Activated CD4-positive, alpha-beta memory T cell treated with anti-CD3 and anti-CD28 coated beads for 36 hours (primary cell): ENCODE measurements at regions not wholly inside any gene's neighbourhood (a gene's known extent, or its start where the extent isn't known, plus 50 kb on each side); places are given as distances from the start of the nearest gene placed in this dataset.

Experiments
- CTCF ChIA-PET: fragments of 350-600 bp; sonication (Branson Sonifier 250); formaldehyde crosslinking; loops from one replicate; lab custom pipeline; 2021; ENCODE audit warnings: antibody characterized with exemption, inconsistent platforms; lab: Charles Lee
- POLR2A ChIA-PET: fragments of 350-600 bp; sonication (Branson Sonifier 250); formaldehyde crosslinking; loops from one replicate; lab custom pipeline; 2021; ENCODE audit warnings: antibody characterized with exemption; lab: Charles Lee
- DNase-seq: peaks from one replicate; pipeline ENCODE4 v3.0.0-alpha.2; 2020
- H3K27ac Mint-ChIP-seq: one replicate; pipeline ENCODE4 v1.8.0; 2021; ENCODE audit warnings: mixed read lengths
- H3K27me3 Mint-ChIP-seq: one replicate; pipeline ENCODE4 v1.8.0; 2021; ENCODE audit warnings: mixed read lengths
- H3K36me3 Mint-ChIP-seq: one replicate; pipeline ENCODE4 v1.8.0; 2021; ENCODE audit warnings: mixed read lengths
- H3K4me1 Mint-ChIP-seq: one replicate; pipeline ENCODE4 v1.8.0; 2021; ENCODE audit warnings: low read depth, mixed read lengths
- H3K4me3 Mint-ChIP-seq: one replicate; pipeline ENCODE4 v1.8.0; 2021; ENCODE audit warnings: mild to moderate bottlenecking, mixed read lengths
- H3K9me3 Mint-ChIP-seq: one replicate; pipeline ENCODE4 v1.8.0; 2021; ENCODE audit warnings: mixed read lengths
- intact Hi-C: fragments of 100-400 bp; cut with micrococcal nuclease; formaldehyde crosslinking; loops from one replicate; pipeline ENCODE4 v1.15.1; 2023

DNA sequence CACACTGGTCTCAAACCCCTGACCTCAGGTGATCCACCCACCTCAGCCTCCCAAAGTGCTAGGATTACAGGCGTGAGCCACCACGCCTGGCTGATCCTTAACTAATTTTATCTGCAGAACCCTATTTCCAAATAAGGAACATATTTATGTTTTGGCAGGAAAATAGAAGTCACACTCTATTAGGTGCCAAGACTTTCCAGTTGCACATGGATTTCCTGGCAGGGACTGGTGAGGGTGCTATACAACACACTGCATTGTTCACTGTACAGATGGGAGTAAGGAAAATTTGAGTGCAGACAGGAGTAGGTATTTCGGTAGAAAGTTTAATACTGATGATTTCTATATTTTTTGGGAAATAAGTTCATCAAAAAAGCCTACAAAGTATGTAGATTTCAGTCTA, 605.3 kb upstream of the B3GALT2 start:
- H3K27me3 Mint-ChIP-seq: no peaks in the 10 kb centered on the region

DNA sequence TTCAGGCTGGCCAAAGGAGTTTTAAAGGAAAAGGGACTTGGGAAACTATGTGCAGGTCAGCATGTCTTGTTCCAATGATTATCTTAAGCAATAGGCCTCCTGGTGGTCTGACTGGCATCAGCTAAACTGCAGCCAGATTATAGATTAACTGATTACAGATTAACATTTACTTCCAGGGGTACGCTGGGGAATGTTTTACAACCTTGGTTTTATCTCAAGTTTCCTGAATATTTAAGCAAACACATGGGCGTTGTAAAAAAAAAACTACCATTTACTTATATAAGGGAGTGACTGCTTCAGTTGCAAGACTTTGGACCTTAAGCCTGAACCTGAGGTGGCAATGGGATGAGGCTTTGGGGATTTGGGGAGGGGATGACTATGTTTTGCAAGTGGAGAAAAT, 600.6 kb upstream of the B3GALT2 start:
- H3K4me3 Mint-ChIP-seq: no peak overlapping the region
- H3K27ac Mint-ChIP-seq: no peak overlapping the region
- intact Hi-C loops: no loop called here
- H3K9me3 Mint-ChIP-seq: no peaks in the 10 kb centered on the region
- DNase-seq: no peak
- H3K4me1 Mint-ChIP-seq: peaks cover 3% of the 10 kb centered on the region
- H3K27me3 Mint-ChIP-seq: no peaks in the 10 kb centered on the region
- ChIA-PET POLR2A (no interaction called here), CTCF (no interaction called here)
- H3K36me3 Mint-ChIP-seq: no peaks in the 10 kb centered on the region

More for the DNA sequence above, 605.3 kb upstream of the B3GALT2 start:
- intact Hi-C loops: no loop called here
- no peaks in the 10 kb centered on the region for H3K36me3 Mint-ChIP-seq
- ChIA-PET POLR2A (no interaction called here), CTCF (interaction anchor here (0.6 kb wide), 1 partner anchor 994 kb away, joined by 3 read pairs; no protein-coding TSS in a partner anchor)
- no peak overlapping the region for H3K27ac Mint-ChIP-seq
- no peak for DNase-seq
- peaks cover 3% of the 10 kb centered on the region for H3K4me1 Mint-ChIP-seq
- H3K9me3 Mint-ChIP-seq: peaks cover 3% of the 10 kb centered on the region
- H3K4me3 Mint-ChIP-seq: no peak overlapping the region

DNA sequence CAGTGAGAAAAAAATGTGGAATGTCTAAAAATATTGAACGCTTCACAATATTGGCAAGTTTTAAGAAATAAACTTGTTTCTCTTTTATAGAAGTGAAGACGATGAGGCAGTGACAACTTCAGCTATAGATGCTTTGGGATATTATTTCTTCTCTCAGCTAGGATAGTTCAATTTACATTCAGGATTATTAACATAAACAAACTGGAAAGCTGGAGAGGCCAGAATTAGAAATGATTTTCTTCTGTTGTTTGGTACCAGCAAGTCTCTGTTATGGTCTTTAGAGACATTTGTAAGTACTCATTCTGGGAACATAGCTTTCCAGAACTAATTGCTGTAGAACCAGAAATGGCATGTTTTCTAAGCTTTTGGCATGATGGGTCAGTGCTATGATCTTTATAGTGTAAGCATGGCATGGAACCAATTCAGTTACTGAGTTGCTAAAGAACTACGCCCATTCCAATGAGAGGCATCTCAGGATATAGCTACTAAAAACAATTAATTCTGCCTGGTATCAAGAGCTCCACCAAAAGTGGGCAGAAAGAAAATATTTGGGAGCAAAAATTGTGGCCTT, 599.5 kb upstream of the B3GALT2 start:
- Mint-ChIP-seq H3K27me3 (no peaks in the 10 kb centered on the region), H3K4me3 (no peak overlapping the region), H3K9me3 (no peaks in the 10 kb centered on the region), H3K27ac (no peak overlapping the region), H3K4me1 (peaks cover 3% of the 10 kb centered on the region), H3K36me3 (no peaks in the 10 kb centered on the region)
- POLR2A ChIA-PET: no interaction called here
- intact Hi-C loops: no loop called here
- no peak for DNase-seq
- CTCF ChIA-PET: no interaction called here

DNA sequence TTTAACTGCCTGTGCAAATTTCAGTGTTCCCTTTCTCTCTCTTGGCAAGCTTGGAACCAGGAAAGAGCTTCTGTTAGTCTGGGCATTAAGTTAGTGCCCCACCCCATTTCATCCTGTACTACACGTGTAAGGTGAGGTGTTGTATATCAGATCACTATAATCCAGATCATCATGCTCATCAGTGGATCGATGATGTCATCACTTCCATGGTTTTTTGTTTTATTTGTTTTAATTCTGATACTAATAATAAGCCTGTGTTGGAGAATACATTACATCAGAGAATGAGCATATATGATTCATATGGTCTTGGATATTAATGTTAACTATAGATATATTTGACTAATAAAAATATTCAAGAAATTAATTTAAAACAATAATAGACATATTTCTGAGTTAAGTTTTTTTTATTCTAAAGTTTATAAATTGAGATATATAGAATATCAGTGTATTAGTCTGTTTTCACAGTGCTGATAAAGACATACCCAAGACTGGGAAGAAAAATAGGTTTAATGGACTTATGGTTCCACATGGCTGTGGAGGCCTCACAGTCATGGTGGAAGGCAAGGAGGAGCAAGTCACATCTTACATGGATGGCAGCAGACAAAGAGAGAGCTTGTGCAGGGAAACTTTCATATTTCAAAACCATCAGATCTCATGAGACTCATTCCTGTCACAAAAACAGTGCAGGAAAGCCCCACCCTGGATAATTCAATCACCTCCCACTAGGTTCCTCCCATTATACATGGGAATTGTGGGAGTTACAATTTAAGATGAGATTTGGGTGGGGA, 588.3 kb upstream of the B3GALT2 start:
- POLR2A ChIA-PET: no interaction called here
- intact Hi-C loops: no loop called here

DNA sequence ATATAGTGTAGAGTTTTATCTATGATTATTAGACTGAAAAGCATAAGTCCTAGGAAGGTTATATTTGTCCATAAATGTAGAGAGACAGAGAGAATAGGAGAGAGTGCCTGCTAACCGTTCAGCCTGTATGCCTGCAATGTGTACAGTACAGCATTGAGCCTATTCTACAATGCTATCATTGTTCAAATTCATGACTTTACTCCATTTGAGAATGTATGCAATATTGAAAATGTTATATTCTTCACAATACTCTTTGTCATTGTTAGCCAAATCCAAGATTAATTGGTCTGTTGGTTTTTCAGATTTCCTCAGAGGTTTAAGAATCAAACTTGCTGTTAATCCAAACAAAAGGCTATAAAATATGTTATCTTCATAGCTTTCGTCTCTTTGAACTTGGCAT, 585.2 kb upstream of the B3GALT2 start:
- POLR2A ChIA-PET: no interaction called here
- Mint-ChIP-seq H3K4me3 (no peak overlapping the region), H3K36me3 (peaks cover 12% of the 10 kb centered on the region), H3K27ac (no peak overlapping the region), H3K4me1 (peaks cover 4% of the 10 kb centered on the region), H3K27me3 (no peaks in the 10 kb centered on the region), H3K9me3 (peaks cover 20% of the 10 kb centered on the region)
- CTCF ChIA-PET: no interaction called here
- no peak for DNase-seq
- intact Hi-C loops: no loop called here

More for the DNA sequence above, 588.3 kb upstream of the B3GALT2 start:
- Mint-ChIP-seq H3K4me1 (peaks cover 4% of the 10 kb centered on the region), H3K27me3 (no peaks in the 10 kb centered on the region), H3K9me3 (peaks cover 23% of the 10 kb centered on the region), H3K4me3 (no peak overlapping the region), H3K36me3 (peaks cover 13% of the 10 kb centered on the region), H3K27ac (no peak overlapping the region)
- no peak for DNase-seq
- CTCF ChIA-PET: no interaction called here

DNA sequence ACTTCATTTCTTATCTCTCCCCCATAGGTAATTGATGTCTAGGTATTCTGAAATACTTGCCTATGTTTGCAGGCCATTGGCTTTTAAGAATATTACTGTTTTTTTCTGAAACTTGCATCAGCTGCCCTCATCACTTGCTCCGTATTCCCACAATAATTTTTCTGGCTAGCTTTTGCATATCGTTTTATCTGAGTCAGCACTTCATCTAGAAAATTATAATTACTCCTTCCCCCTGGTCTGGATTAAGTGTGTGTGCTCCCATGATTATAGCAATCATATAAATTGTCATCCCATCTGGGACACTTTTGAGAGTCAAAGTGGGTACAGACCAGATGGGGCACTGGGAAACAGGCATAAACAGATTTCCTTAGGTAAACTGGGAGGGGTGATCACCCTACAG, 583.2 kb upstream of the B3GALT2 start:
- intact Hi-C loops: no loop called here
- Mint-ChIP-seq H3K4me1 (peaks cover 4% of the 10 kb centered on the region), H3K4me3 (no peak overlapping the region), H3K27me3 (no peaks in the 10 kb centered on the region), H3K36me3 (no peaks in the 10 kb centered on the region), H3K27ac (no peak overlapping the region), H3K9me3 (peaks cover 2% of the 10 kb centered on the region)
- ChIA-PET CTCF (no interaction called here), POLR2A (no interaction called here)
- DNase-seq: no peak

DNA sequence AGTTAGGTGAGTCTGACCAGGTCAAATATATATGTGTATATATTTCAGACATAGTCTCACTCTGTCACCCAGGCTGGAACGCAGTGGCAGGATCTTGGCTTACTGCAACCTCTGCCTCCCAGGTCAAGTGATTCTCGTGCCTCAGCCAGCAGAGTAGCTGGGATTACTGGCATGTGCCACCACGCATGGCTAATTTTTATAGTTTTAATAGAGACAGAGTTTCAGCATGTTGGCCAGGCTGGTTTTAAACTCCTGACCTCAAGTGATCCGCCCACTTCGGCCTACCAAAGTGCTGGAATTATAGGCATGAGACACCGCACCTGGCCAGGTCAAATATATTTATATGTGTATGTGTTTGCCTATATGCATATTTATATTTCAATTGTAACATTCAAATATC, 581.5 kb upstream of the B3GALT2 start:
- H3K4me3 Mint-ChIP-seq: no peak overlapping the region
- no peak for DNase-seq
- intact Hi-C loops: no loop called here
- H3K27me3 Mint-ChIP-seq: no peaks in the 10 kb centered on the region
- no peaks in the 10 kb centered on the region for H3K9me3 Mint-ChIP-seq
- CTCF ChIA-PET: no interaction called here
- H3K4me1 Mint-ChIP-seq: no peaks in the 10 kb centered on the region
- H3K27ac Mint-ChIP-seq: no peak overlapping the region
- POLR2A ChIA-PET: no interaction called here
- no peaks in the 10 kb centered on the region for H3K36me3 Mint-ChIP-seq

DNA sequence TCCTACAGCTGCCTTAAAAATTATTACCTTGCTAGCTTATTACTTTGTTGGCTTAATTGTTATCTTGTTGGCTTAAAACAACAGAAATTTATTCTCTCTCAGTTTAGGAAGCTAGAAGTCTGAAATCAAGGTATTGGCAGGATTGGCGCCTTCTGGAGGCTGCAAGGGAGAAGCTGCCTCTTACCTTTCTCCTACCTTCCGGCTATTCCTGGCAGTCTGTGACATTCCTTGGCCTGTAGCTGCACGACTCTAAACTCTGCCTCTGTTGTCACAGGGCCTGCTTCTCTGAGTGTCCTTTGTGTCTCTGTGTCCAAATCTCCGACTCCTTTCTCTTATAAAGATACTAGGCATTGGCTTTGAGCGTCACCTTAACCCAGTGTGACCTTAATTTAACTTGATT, 579.9 kb upstream of the B3GALT2 start:
- Mint-ChIP-seq H3K36me3 (no peaks in the 10 kb centered on the region), H3K27ac (no peak overlapping the region), H3K27me3 (no peaks in the 10 kb centered on the region), H3K4me3 (no peak overlapping the region), H3K9me3 (no peaks in the 10 kb centered on the region), H3K4me1 (no peaks in the 10 kb centered on the region)
- intact Hi-C loops: no loop called here
- CTCF ChIA-PET: no interaction called here
- DNase-seq: no peak
- POLR2A ChIA-PET: no interaction called here

DNA sequence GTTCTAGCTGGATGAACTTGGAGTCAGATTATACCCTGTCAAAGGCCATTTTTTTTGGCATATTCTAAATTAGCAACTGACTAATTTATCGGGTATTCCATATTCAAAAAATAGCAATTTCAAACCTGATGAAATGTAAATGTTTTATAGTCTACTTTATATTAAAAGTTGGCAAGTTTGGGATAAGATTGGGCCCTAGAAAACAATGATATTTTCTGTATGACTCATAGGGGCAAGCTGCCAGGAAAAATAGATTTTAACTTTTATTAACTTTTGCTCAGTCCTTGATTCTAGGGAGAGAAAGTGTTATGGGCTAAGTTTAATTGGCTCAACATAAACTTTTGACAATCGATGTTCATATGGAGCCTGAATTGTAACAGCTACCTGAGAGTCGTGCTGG, 576.9 kb upstream of the B3GALT2 start:
- no peaks in the 10 kb centered on the region for H3K36me3 Mint-ChIP-seq
- H3K27ac Mint-ChIP-seq: no peak overlapping the region
- no peak for DNase-seq
- H3K4me1 Mint-ChIP-seq: no peaks in the 10 kb centered on the region
- no peaks in the 10 kb centered on the region for H3K9me3 Mint-ChIP-seq
- no peak overlapping the region for H3K4me3 Mint-ChIP-seq
- no peaks in the 10 kb centered on the region for H3K27me3 Mint-ChIP-seq
- POLR2A ChIA-PET: no interaction called here
- CTCF ChIA-PET: no interaction called here
- intact Hi-C loops: loop anchor here (1.0 kb wide), 1 partner anchor 26 kb away; no protein-coding TSS in a partner anchor

DNA sequence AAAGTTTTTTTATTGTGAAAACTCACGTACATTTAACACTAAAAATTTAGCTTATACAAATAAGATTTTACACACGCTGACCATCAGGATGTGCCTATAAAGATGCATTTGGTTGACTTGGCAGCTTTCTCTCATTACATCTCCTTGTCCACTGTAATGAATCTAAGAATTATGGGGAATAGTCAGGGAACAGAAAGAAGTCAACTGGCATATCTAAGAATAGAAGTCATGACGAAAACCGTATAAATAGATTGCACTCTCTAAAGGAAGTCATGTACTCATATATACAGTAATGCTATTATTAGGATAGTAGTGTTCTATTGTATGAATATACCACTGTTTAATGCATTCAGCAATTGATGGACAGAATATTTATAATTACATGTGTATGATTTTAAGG, 575.8 kb upstream of the B3GALT2 start:
- no peaks in the 10 kb centered on the region for H3K4me1 Mint-ChIP-seq
- ChIA-PET CTCF (no interaction called here), POLR2A (no interaction called here)
- H3K9me3 Mint-ChIP-seq: no peaks in the 10 kb centered on the region
- H3K27ac Mint-ChIP-seq: no peak overlapping the region
- no peaks in the 10 kb centered on the region for H3K27me3 Mint-ChIP-seq
- DNase-seq: no peak
- intact Hi-C loops: no loop called here
- H3K36me3 Mint-ChIP-seq: no peaks in the 10 kb centered on the region
- no peak overlapping the region for H3K4me3 Mint-ChIP-seq

DNA sequence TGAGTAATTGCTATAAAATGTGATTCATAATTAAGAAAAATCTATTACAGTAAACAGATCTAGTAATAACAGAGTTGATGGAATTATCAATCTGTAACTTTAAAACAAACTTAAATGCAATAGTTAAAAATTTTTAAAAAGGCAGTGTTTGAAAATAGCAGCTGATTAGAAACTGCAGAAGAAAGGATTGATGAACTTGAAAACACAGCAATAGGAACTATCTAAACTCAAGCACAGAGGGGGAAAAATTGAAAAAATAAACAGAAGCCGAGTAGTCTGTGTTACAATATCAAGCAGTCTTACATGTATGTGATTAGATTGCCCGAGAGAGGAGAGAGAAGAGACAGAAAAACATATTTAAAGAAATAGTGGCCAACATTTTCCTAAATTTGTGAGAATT, 569.0 kb upstream of the B3GALT2 start:
- Mint-ChIP-seq H3K4me1 (peaks cover 3% of the 10 kb centered on the region), H3K27ac (no peak overlapping the region), H3K9me3 (peaks cover 6% of the 10 kb centered on the region), H3K36me3 (peaks cover 2% of the 10 kb centered on the region), H3K4me3 (no peak overlapping the region), H3K27me3 (no peaks in the 10 kb centered on the region)
- POLR2A ChIA-PET: no interaction called here
- CTCF ChIA-PET: no interaction called here
- no peak for DNase-seq
- intact Hi-C loops: no loop called here

DNA sequence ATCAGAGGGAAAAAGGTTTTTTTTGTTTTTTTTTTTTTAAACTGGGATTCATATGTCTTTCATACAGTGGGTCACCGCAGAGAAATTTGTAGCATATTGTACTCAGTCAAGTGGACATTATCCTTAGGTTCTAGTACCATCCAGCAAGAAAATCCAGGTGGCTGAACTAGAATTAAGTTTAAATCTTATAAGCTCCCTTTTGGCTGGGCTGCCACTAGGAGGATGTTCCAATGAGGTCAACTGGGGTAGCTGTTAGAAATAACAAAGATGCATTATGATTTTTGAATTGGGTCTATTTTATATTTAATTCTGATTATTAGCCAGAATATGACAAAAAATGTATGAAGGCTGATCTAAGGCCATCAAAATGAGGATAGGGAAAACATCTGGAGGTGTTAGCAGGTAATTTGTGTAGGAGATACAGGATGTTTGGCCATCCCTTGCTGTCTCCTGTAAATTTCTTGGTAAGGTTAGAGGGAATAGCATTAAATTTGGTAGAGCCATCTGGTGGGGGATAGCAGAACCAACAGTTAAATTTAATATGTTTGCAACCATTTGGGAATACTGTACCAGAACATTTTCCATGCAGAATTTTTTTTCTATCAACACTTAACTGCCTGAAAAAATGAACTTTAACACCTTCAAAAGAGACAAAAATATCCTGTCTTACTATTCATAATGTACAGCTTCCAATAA, 568.5 kb upstream of the B3GALT2 start:
- Mint-ChIP-seq H3K36me3 (peaks cover 2% of the 10 kb centered on the region), H3K4me3 (no peak overlapping the region), H3K9me3 (peaks cover 6% of the 10 kb centered on the region), H3K27me3 (no peaks in the 10 kb centered on the region), H3K27ac (no peak overlapping the region), H3K4me1 (peaks cover 3% of the 10 kb centered on the region)
- POLR2A ChIA-PET: no interaction called here
- intact Hi-C loops: no loop called here
- CTCF ChIA-PET: no interaction called here
- DNase-seq: no peak
